AG09309 (cell line): ENCODE measurements at regions not wholly inside any gene's neighbourhood (a gene's known extent, or its start where the extent isn't known, plus 50 kb on each side); places are given as distances from the start of the nearest gene placed in this dataset.

Source experiments
- DNase-seq: peaks from one replicate; pipeline ENCODE4 v3.0.0-alpha.2; 2010; ENCODE audit warnings: low read depth
- H3K4me3 ChIP-seq: 2 replicates; pipeline ENCODE4 v1.5.1; 2011; ENCODE audit warnings: mild to moderate bottlenecking, low read depth, low read length, moderate library complexity; ENCODE audit not compliant: control insufficient read depth
- TF ChIP-seq, protein P1 (sequence below): IDR thresholded peaks from 2 replicates; pipeline ENCODE4 v1.5.1; 2011; ENCODE audit warnings: mild to moderate bottlenecking, low read depth, low read length, inconsistent platforms; ENCODE audit not compliant: insufficient read depth, control insufficient read depth; ENCODE audit errors: missing control alignments

DNA sequence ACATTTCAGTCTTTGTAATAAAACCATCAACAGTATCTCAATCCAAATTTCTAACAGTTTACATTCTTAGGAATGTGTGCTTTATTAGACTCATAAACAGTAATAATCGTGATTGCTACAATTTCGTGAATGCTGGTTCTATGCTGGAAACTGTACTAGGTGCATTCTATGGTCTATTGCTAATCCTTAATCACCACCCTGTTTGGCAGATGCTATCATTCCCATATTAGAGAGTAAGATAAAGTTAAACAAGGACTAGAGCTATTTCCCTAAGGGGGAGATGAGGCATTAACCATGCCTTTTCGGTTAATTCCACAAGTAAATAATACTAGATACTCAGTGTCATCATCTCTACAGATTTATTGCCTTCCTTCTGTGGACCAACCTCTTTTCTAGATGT, 244.0 kb downstream of the PAX3 start:
- H3K4me3 ChIP-seq = no peak overlapping the region
- DNase-seq = no peak
- TF ChIP-seq, protein P1, sequence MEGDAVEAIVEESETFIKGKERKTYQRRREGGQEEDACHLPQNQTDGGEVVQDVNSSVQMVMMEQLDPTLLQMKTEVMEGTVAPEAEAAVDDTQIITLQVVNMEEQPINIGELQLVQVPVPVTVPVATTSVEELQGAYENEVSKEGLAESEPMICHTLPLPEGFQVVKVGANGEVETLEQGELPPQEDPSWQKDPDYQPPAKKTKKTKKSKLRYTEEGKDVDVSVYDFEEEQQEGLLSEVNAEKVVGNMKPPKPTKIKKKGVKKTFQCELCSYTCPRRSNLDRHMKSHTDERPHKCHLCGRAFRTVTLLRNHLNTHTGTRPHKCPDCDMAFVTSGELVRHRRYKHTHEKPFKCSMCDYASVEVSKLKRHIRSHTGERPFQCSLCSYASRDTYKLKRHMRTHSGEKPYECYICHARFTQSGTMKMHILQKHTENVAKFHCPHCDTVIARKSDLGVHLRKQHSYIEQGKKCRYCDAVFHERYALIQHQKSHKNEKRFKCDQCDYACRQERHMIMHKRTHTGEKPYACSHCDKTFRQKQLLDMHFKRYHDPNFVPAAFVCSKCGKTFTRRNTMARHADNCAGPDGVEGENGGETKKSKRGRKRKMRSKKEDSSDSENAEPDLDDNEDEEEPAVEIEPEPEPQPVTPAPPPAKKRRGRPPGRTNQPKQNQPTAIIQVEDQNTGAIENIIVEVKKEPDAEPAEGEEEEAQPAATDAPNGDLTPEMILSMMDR = no peak

DNA sequence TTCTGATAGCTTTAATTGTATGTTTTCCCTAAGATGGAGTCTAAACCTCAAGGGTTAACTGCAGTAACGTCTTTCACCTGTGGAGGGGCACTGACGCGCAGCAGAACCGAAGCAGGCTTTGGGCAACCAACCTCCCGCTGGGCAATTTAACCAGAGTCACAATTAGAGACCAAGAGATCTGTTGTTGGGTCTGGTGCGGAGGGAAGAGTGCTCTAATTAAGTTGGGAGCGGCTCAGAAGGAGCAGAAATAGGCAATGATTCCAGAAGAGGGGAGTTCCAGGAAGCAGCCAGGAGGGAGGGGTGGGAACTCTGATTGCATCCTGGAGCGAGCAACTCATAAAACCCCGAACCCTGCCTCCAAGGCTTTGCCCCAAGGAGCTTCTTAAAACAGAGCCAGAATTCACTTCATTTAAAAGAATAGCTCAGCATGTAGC, 245.8 kb downstream of the PAX3 start:
- no peak for DNase-seq
- TF ChIP-seq, protein P1 = no peak
- H3K4me3 ChIP-seq = no peak overlapping the region

- no peak for DNase-seq
- H3K4me3 ChIP-seq = no peak overlapping the region
- TF ChIP-seq, protein P1 = no peak
These were observed 247.8 kb downstream of the PAX3 start for GRCh38 chr2:222050981-222051380.

GRCh38 chr2:222049946-222050345, 248.9 kb downstream of the PAX3 start:
- no peak for DNase-seq
- TF ChIP-seq, protein P1 = no peak
- H3K4me3 ChIP-seq = no peak overlapping the region

DNA sequence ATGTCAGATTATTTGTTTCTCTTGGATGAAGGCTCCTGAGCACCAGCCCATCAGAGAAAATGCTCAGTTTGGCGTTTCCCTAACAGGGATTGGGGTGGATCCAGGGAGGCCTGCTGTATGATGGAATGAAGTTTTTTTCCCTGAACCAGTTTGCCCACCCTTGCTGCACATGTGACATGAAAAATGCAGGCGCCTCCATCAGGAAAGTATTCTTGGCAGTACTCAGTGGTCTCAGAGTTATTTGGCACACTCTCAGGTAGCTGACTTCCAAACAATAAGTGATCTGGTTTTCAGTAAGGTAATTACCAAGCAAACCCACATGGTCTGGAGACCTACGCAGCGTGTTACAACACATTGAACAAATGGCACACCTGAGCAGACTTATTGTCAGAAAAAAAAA, 254.9 kb downstream of the PAX3 start:
- TF ChIP-seq, protein P1 = no peak
- no peak for DNase-seq
- no peak overlapping the region for H3K4me3 ChIP-seq

GRCh38 chr2:222042666-222043065, 256.1 kb downstream of the PAX3 start:
- H3K4me3 ChIP-seq = no peak overlapping the region
- DNase-seq = no peak
- TF ChIP-seq, protein P1 = no peak

DNA sequence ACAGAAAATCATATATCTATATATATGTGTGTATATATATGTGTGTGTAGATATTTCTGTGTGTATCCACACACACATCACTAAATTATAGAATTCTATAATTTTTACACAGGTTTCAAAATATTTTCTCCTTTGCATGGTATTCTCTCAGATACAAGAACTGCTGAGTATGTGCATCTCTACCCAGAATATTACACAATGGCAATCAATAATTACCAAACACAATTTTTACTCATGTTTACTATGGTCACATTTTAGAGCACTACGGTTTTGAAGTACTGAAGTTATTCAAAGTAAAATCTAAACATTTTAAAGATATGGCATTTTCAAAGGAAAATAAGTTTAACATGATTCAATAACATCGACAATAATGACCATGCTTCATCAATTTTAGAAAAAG, 258.5 kb downstream of the PAX3 start:
- DNase-seq = no peak
- TF ChIP-seq, protein P1 = no peak
- no peak overlapping the region for H3K4me3 ChIP-seq
